Activated T-helper 1 cell treated with anti-CD3 and anti-CD28 coated beads, Interleukin-12 subunit alpha, Interleukin-12 subunit beta, Interleukin-2, Interleukin-4 antibody, amounts not matched to agents 30 ng/mL and 10 ng/mL and 1 ng/mL, durations not matched to agents 14 hours and 24 hours and 36 hours (primary cell): ENCODE measurements at regions not wholly inside any gene's neighbourhood (a gene's known extent, or its start where the extent isn't known, plus 50 kb on each side); places are given as distances from the start of the nearest gene placed in this dataset.
"Not testable (repeated sequence)": the region's sequence is repeated elsewhere in the genome, so short reads cannot be mapped to it uniquely, and the experiment has no call there.

Source experiments
- DNase-seq: peaks from one replicate; pipeline ENCODE4 v3.0.0; 2021; ENCODE audit warnings: low spot score
- H3K27ac Mint-ChIP-seq: one replicate; pipeline ENCODE4 v1.8.0; 2021; ENCODE audit warnings: mild to moderate bottlenecking, mixed read lengths
- H3K27me3 Mint-ChIP-seq: one replicate; pipeline ENCODE4 v1.8.0; 2022; ENCODE audit warnings: mild to moderate bottlenecking, moderate library complexity, mixed read lengths; ENCODE audit not compliant: insufficient read depth
- H3K36me3 Mint-ChIP-seq: one replicate; pipeline ENCODE4 v1.8.0; 2021; ENCODE audit warnings: low read depth, mixed read lengths
- H3K4me1 Mint-ChIP-seq: one replicate; pipeline ENCODE4 v1.8.0; 2021; ENCODE audit warnings: low read depth, mixed read lengths
- H3K4me3 Mint-ChIP-seq: one replicate; pipeline ENCODE4 v1.8.0; 2021; ENCODE audit warnings: mild to moderate bottlenecking, moderate library complexity, mixed read lengths
- H3K9me3 Mint-ChIP-seq: one replicate; pipeline ENCODE4 v1.8.0; 2021; ENCODE audit warnings: mixed read lengths
- intact Hi-C: fragments of 100-400 bp; cut with micrococcal nuclease; formaldehyde crosslinking; loops from one replicate; pipeline ENCODE4 v1.15.1; 2024

- intact Hi-C loops, H3K27ac Mint-ChIP-seq, H3K4me3 Mint-ChIP-seq, H3K9me3 Mint-ChIP-seq, H3K4me1 Mint-ChIP-seq, H3K27me3 Mint-ChIP-seq, DNase-seq, H3K36me3 Mint-ChIP-seq: not testable (repeated sequence)
Observed at GRCh38 chr2:89113286-89113685, 421.8 kb downstream of the RPIA start.

GRCh38 chr2:89129440-89129839 is 438.0 kb downstream of the RPIA start:
- H3K27me3 Mint-ChIP-seq, H3K4me3 Mint-ChIP-seq: not testable (repeated sequence)

GRCh38 chr2:89130665-89131308 is 439.3 kb downstream of the RPIA start:
- H3K9me3 Mint-ChIP-seq, H3K4me3 Mint-ChIP-seq, intact Hi-C loops, H3K27ac Mint-ChIP-seq, H3K27me3 Mint-ChIP-seq, DNase-seq, H3K4me1 Mint-ChIP-seq, H3K36me3 Mint-ChIP-seq: not testable (repeated sequence)

More at GRCh38 chr2:89129440-89129839, 438.0 kb downstream of the RPIA start:
- H3K4me1 Mint-ChIP-seq, DNase-seq, intact Hi-C loops, H3K36me3 Mint-ChIP-seq, H3K9me3 Mint-ChIP-seq, H3K27ac Mint-ChIP-seq: not testable (repeated sequence)

DNA sequence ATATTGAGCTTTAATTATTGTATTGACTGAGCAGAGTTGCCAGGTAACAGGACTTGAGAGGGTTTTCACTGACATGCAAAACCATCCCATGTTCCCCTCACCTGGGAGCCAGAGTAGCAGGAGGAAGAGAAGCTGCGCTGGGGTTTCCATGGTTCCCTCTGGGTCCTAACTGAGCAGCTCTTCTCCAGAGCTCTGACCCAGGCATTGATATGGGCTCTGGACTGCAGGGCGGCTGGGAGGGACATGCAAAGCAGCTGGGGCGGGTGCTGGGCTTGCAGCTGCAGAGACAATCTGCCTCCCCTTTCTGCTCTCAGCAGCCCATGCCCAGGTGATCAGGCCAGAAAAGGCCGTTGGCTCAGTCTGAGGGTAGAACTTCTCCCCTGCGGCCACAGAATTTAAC is 451.5 kb downstream of the RPIA start:
- H3K4me3 Mint-ChIP-seq, H3K27ac Mint-ChIP-seq, H3K27me3 Mint-ChIP-seq, H3K9me3 Mint-ChIP-seq, DNase-seq, H3K4me1 Mint-ChIP-seq, intact Hi-C loops, H3K36me3 Mint-ChIP-seq: not testable (repeated sequence)

DNA sequence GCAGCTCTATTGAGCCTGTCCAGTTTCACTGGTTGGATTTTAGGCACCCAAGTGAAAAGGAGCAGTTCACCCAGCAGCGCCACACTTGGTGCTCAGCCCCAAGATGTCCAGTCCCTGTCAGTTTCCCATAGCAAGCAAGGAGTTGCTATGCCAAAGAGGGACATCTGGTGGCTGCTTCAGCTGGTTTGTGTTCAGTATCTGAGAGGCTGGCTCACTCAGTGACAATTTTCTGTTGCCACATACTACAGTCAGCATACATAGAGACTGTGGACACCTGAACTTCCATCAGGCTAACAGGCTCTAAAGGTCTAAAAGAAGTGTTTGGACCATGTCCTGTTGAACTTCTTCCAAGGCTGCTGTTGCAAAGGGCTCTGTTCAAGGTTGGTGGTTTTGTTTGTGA is 453.9 kb downstream of the RPIA start:
- H3K9me3 Mint-ChIP-seq, intact Hi-C loops, H3K27me3 Mint-ChIP-seq, DNase-seq, H3K36me3 Mint-ChIP-seq, H3K4me3 Mint-ChIP-seq, H3K4me1 Mint-ChIP-seq, H3K27ac Mint-ChIP-seq: not testable (repeated sequence)

DNA sequence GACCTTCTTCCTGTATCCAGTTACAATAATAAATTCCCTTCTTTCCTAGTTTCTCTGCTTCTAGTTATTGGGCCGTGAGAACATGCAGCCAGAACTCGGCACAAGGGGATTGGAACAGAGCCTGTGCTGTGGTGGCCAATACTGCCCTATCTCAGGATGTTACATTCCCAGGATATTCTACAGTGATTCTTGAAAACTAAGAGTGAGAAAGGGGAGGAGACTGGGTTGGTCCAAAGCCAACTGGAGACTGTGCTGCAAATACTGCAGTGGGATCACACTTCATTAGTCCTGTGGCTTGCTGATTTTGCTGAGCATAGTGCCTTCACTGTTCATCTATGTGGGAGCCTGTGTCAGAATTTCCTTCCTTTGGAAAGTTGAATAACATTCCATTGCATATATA is 456.8 kb downstream of the RPIA start:
- H3K27me3 Mint-ChIP-seq, H3K4me3 Mint-ChIP-seq, H3K9me3 Mint-ChIP-seq, H3K27ac Mint-ChIP-seq, intact Hi-C loops, DNase-seq, H3K4me1 Mint-ChIP-seq, H3K36me3 Mint-ChIP-seq: not testable (repeated sequence)

DNA sequence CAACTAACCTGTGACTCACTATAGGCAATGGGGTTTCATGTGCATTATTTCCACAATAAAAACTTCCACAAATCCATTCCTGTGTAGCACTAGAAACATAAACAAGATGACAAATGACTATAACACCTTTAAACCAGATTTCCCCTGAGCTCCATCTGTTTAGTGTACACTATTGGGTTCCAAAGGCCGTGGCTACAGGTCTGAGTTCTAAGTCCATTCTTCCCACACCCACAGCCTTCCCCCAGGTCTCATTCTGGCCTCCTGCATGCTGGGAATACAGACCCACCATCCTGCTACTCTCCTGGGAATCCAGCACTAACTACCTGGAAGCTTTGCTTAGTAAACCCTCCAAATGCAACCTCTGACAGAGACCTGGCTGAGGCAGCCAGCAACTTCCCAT is 460.2 kb downstream of the RPIA start:
- not testable (repeated sequence) for H3K4me3 Mint-ChIP-seq, H3K36me3 Mint-ChIP-seq, H3K4me1 Mint-ChIP-seq, H3K27me3 Mint-ChIP-seq, H3K9me3 Mint-ChIP-seq, DNase-seq, H3K27ac Mint-ChIP-seq
- intact Hi-C loops = loop anchor here (10.0 kb wide), 1 partner anchor 277 kb away; no protein-coding TSS in a partner anchor

GRCh38 chr2:89152501-89152900 is 461.0 kb downstream of the RPIA start:
- not testable (repeated sequence) for H3K9me3 Mint-ChIP-seq, DNase-seq, H3K36me3 Mint-ChIP-seq, H3K27me3 Mint-ChIP-seq, H3K4me3 Mint-ChIP-seq, H3K4me1 Mint-ChIP-seq, H3K27ac Mint-ChIP-seq
- intact Hi-C loops = loop anchor here (10.0 kb wide), 1 partner anchor 278 kb away; no protein-coding TSS in a partner anchor

DNA sequence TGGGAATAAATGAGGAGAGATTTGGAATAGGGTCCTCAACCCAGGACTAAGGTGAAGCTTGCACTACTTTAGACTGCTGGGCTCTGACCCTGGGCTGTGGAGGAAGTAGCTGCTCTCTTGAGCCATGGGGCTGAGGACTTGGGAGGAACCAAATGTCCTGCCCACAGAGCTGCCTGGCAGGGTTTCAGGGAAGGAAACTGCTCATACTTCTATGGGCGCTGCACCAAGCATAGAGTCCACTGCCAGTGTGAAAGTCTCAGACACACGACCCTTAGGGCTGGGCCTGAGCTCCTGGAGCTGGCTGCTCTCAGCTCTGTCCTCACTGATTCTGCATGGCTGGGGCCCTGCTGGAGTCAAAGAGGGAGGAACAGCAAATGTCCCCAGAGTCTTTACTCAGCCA is 461.7 kb downstream of the RPIA start:
- not testable (repeated sequence) for H3K4me1 Mint-ChIP-seq, H3K36me3 Mint-ChIP-seq, DNase-seq, H3K4me3 Mint-ChIP-seq, H3K27ac Mint-ChIP-seq, H3K27me3 Mint-ChIP-seq, H3K9me3 Mint-ChIP-seq
- intact Hi-C loops = loop anchor here (10.0 kb wide), 1 partner anchor 278 kb away; no protein-coding TSS in a partner anchor

DNA sequence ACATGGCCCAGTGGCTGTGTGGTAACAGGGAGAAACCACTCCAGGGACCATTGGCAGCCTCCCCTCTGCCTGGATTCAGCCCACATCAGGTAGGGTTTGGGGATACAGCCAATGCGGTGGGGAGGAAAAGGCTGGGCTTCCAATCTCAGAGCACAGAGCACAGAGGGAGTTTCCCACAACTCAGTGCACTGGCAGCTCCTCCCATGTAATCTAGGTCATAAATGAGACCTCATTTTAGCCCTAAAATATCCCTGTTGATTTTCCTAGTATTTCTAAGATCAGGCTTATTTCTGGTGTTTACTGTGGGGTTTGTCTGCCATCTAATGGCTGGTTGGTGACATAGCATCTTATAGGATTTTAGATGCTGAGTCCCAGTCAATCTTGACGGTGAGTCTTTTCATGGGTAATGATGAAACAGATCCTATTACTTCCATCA is 462.8 kb downstream of the RPIA start:
- not testable (repeated sequence) for H3K36me3 Mint-ChIP-seq, DNase-seq, H3K27ac Mint-ChIP-seq, H3K27me3 Mint-ChIP-seq, H3K9me3 Mint-ChIP-seq, H3K4me3 Mint-ChIP-seq, H3K4me1 Mint-ChIP-seq
- intact Hi-C loops = loop anchor here (10.0 kb wide), 1 partner anchor 279 kb away; no protein-coding TSS in a partner anchor

DNA sequence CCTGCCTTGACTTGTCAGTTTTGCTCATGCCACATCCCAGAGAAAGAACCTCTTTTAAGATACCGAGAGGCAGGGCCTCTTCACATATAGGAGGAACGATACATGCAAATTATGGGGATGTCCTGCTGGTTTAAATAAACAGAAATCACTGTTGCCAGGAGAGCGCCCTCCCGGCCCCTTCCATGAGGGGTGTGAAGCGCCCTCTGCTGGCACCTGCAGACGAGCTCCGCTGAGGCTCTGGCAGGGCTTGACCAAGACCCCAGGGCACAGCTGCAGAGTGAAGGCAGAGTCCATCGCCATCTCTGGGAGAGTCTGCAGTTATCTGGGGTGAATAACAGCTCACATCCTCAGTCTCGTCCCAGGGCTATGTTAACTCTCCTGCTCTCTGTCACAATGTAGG is 468.8 kb downstream of the RPIA start:
- H3K9me3 Mint-ChIP-seq, H3K27me3 Mint-ChIP-seq, intact Hi-C loops, H3K27ac Mint-ChIP-seq, H3K36me3 Mint-ChIP-seq, H3K4me1 Mint-ChIP-seq, DNase-seq, H3K4me3 Mint-ChIP-seq: not testable (repeated sequence)

DNA sequence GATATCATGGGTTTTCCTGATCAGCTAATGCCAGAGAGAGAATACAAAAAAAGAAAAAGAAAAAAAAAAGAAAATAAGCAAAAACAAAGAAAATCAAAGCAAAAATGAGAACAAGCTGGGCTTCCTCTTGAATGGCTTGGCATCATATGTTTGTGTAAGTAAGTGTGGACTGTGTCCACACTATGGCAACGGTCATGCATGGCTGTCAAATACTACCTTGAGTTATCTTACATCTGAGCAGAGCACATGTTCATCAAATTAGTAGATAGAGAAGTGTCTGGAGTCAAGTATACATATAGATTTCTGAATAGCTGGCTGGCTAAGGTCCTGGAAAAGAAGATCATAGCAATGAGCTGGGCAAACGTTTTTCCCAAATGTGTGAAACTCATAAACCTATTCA is 470.2 kb downstream of the RPIA start:
- H3K9me3 Mint-ChIP-seq, H3K36me3 Mint-ChIP-seq, DNase-seq, H3K27me3 Mint-ChIP-seq, intact Hi-C loops, H3K4me1 Mint-ChIP-seq, H3K27ac Mint-ChIP-seq, H3K4me3 Mint-ChIP-seq: not testable (repeated sequence)

DNA sequence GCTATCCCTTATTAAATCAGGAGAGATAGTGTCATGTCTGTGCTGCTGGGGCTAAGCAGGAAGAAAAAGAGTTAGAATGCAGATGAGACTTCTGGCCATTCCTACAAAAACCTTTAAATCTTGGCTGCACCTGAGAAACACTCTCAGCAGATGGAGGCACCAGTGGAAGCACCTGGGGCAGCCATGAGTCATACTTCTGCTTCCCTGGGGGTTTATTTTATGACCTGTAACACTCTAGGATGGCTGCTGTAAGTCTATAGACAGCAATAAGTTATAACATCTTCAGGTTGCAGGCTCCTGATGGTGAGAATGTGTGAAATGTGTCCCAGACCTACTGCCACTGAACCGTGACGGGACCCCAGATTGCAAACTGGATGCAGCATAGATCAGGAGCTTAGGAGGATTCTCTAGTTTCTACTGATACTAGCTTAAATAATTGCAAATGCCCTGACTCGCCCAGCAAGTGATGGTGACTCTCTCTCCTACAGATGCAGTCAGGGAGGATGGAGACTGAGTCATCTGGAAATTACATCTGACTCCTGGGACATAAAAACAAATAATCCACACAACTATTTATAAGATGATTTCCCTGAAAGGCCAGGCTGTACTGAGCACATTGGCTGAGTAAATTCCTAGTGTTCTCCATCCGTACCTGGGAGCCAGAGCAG is 479.2 kb downstream of the RPIA start:
- H3K36me3 Mint-ChIP-seq, H3K27me3 Mint-ChIP-seq, H3K4me1 Mint-ChIP-seq, DNase-seq, intact Hi-C loops, H3K9me3 Mint-ChIP-seq, H3K27ac Mint-ChIP-seq, H3K4me3 Mint-ChIP-seq: not testable (repeated sequence)

- H3K4me1 Mint-ChIP-seq, H3K27me3 Mint-ChIP-seq, H3K9me3 Mint-ChIP-seq, intact Hi-C loops, H3K36me3 Mint-ChIP-seq, H3K27ac Mint-ChIP-seq, H3K4me3 Mint-ChIP-seq, DNase-seq: not testable (repeated sequence)
Observed at GRCh38 chr2:89171174-89171519, 479.7 kb downstream of the RPIA start.
